Endothelial cell of umbilical vein (primary cell): ENCODE measurements at regions not wholly inside any gene's neighbourhood (a gene's known extent, or its start where the extent isn't known, plus 50 kb on each side); places are given as distances from the start of the nearest gene placed in this dataset.

Experiments
- BruUV-seq: library from RNA; stranded (reverse); fragments of 400-500 nt; replicated peaks from 2 replicates; lab custom pipeline; 2021; lab: Mats Ljungman, UMichigan
- CTCF ChIA-PET: fragments of 300-600, 350-600 bp; sonication (Branson Sonifier 250); formaldehyde crosslinking; loops from one replicate; lab custom pipeline; 2021; ENCODE audit warnings: antibody characterized with exemption, inconsistent platforms; lab: Charles Lee
- POLR2A ChIA-PET: fragments of 300-600, 350-600 bp; sonication (Branson Sonifier 250); formaldehyde crosslinking; loops from one replicate; lab custom pipeline; 2021; ENCODE audit warnings: antibody characterized with exemption, inconsistent platforms; lab: Charles Lee
- DNase-seq: peaks from one replicate; pipeline ENCODE4 v3.0.0-alpha.2; 2011; ENCODE audit warnings: low read depth, low spot score
- FAIRE-seq: peaks from 2 replicates; lab custom pipeline; 2011; peaks lifted over from hg19 to GRCh38; lab: Jason Lieb, UNC
- H2AFZ ChIP-seq: 2 replicates; pipeline ENCODE4 v1.6.0; 2012; ENCODE audit warnings: low read depth, low read length, control low read depth, inconsistent platforms
- H3K27ac ChIP-seq: 2 replicates; pipeline ENCODE4 v1.5.1; 2011; ENCODE audit warnings: low read depth, mild to moderate bottlenecking, control low read depth, low read length, moderate library complexity; ENCODE audit not compliant: insufficient read depth
- H3K27me3 ChIP-seq, 2 experiments: 2 replicates each; pipeline versions ENCODE4 v1.6.0 to v1.6.1; 2011; ENCODE audit warnings: low read length in 2 of 2, mixed read lengths in 1 of 2; ENCODE audit not compliant: control insufficient read depth in 2 of 2, insufficient read depth in 2 of 2
- H3K36me3 ChIP-seq, 2 experiments: 2 replicates in 1 of 2; 3 replicates in 1 of 2; pipeline ENCODE4 v1.5.1; 2011; ENCODE audit warnings: low read length in 2 of 2, mild to moderate bottlenecking in 1 of 2, moderate library complexity in 1 of 2; ENCODE audit not compliant: control insufficient read depth in 2 of 2, insufficient read depth in 2 of 2; ENCODE audit errors: extremely low read depth in 1 of 2
- H3K4me1 ChIP-seq: 3 replicates; pipeline ENCODE4 v1.5.1; 2011; ENCODE audit warnings: mild to moderate bottlenecking, low read length; ENCODE audit not compliant: control insufficient read depth, insufficient read depth; ENCODE audit errors: extremely low read depth
- H3K4me2 ChIP-seq: 2 replicates; pipeline ENCODE4 v1.6.1; 2011; ENCODE audit warnings: low read length, control low read depth, mixed read lengths; ENCODE audit not compliant: insufficient read depth
- H3K4me3 ChIP-seq, 3 experiments: fragments of 200-600 bp in 1 of 3; sonication (generic), shearing (Covaris generic) in 1 of 3; replicated peaks in 1 of 3; 2 replicates each; pipeline ENCODE4 v1.5.1; 2011 to 2016; ENCODE audit warnings: control low read depth in 3 of 3, low read length in 3 of 3, mild to moderate bottlenecking in 2 of 3, inconsistent platforms in 1 of 3, low read depth in 1 of 3, moderate library complexity in 1 of 3; ENCODE audit not compliant: insufficient read depth in 1 of 3
- H3K79me2 ChIP-seq: 2 replicates; pipeline ENCODE4 v1.6.0; 2012; ENCODE audit warnings: low read length, inconsistent platforms; ENCODE audit not compliant: control insufficient read depth, insufficient read depth
- H3K9ac ChIP-seq: replicated peaks from 2 replicates; pipeline ENCODE3; 2011; ENCODE audit warnings: low read length, control low read depth; ENCODE audit not compliant: insufficient read depth; ENCODE audit errors: extremely low read depth
- H3K9me1 ChIP-seq: replicated peaks from 3 replicates; pipeline ENCODE4 v1.6.0; 2011; ENCODE audit warnings: mild to moderate bottlenecking, low read length; ENCODE audit not compliant: control insufficient read depth, insufficient read depth; ENCODE audit errors: extremely low read depth
- H3K9me3 ChIP-seq: replicated peaks from 2 replicates; pipeline ENCODE4 v1.5.1; 2012; ENCODE audit warnings: low read length, inconsistent platforms; ENCODE audit not compliant: control insufficient read depth, insufficient read depth
- H4K20me1 ChIP-seq: replicated peaks from 2 replicates; pipeline ENCODE3; 2011; ENCODE audit warnings: mild to moderate bottlenecking, low read length; ENCODE audit not compliant: control insufficient read depth, insufficient read depth; ENCODE audit errors: extremely low read depth
- EZH2 ChIP-seq: IDR thresholded peaks from 2 replicates; pipeline ENCODE4 v1.6.1; 2012; ENCODE audit warnings: borderline replicate concordance, low read depth, mild to moderate bottlenecking, moderate library complexity, low read length, inconsistent platforms; ENCODE audit not compliant: severe bottlenecking
- FOS ChIP-seq: IDR thresholded peaks from 2 replicates; pipeline ENCODE4 v1.6.1; 2011; ENCODE audit warnings: mild to moderate bottlenecking, low read length, moderate library complexity, borderline replicate concordance; ENCODE audit not compliant: insufficient read depth
- GATA2 ChIP-seq: IDR thresholded peaks from 2 replicates; pipeline ENCODE4 v1.7.0; 2011; ENCODE audit warnings: low read depth, mild to moderate bottlenecking, moderate library complexity, mixed read lengths, low read length; ENCODE audit not compliant: insufficient read length, insufficient read depth
- JUN ChIP-seq: IDR thresholded peaks from 2 replicates; pipeline ENCODE4 v1.6.1; 2011; ENCODE audit warnings: borderline replicate concordance, low read depth; ENCODE audit not compliant: insufficient read length, insufficient read depth
- MYC ChIP-seq: IDR thresholded peaks from one replicate; pipeline ENCODE4 v1.6.1; 2011; ENCODE audit warnings: mild to moderate bottlenecking, low read depth, low read length
- POLR2A ChIP-seq: IDR thresholded peaks from 2 replicates; pipeline ENCODE4 v1.6.1; 2012; ENCODE audit warnings: low read depth, mild to moderate bottlenecking, control low read depth, low read length
- POLR2AphosphoS5 ChIP-seq: IDR thresholded peaks from 2 replicates; pipeline ENCODE4 v1.6.1; 2012; ENCODE audit warnings: low read depth, mild to moderate bottlenecking, control low read depth, low read length, moderate library complexity; ENCODE audit not compliant: insufficient read depth
- dilution Hi-C: fragments of 300-500 bp; cut with MboI; formaldehyde crosslinking; loops from one replicate; pipeline ENCODE4 v1.15.0; 2019; ENCODE audit warnings: low sequenced_read_pairs; ENCODE audit not compliant: extremely low pct_ligation_motif_present
- intact Hi-C: fragments of 100-400 bp; cut with micrococcal nuclease; formaldehyde crosslinking; loops from one replicate; pipeline ENCODE4 v1.10.0; 2022
- TF ChIP-seq, protein P1 (sequence below): IDR thresholded peaks from 2 replicates; pipeline ENCODE4 v1.6.1; 2011; ENCODE audit not compliant: insufficient read depth, insufficient read length
- TF ChIP-seq, protein P2 (sequence below), 2 donors: IDR thresholded peaks; 1 replicate in 1 of 2; 2 replicates in 1 of 2; pipeline ENCODE4 v1.5.1; 2011; ENCODE audit warnings: low read length in 2 of 2, mild to moderate bottlenecking in 2 of 2, moderate library complexity in 2 of 2, control low read depth in 1 of 2, inconsistent platforms in 1 of 2, low read depth in 1 of 2; ENCODE audit not compliant: insufficient read depth in 1 of 2; ENCODE audit errors: extremely low read depth in 1 of 2

DNA sequence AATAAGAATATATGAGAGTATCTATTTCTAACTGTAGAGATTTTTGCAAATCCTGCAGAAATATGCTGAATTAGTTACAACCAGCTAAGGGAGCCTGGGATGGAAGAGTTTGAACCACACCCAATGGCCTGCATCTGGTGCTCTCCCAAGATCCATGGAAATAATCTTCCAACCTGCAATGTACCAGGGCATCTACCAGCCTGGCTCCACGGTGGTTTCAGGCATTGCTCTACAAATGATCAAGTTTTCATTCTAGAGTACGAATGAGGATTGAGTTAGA is 61.4 kb upstream of the IL1R1 start:
- Histone ChIP-seq H3K79me2 (no peaks in the 10 kb centered on the region), H3K9ac (no peak overlapping the region), H3K4me3 (no peak overlapping the region), H3K27me3 (no peaks in the 10 kb centered on the region), H3K4me2 (no peak overlapping the region), H4K20me1 (no peaks in the 10 kb centered on the region), H2AFZ (no peak overlapping the region), H3K27ac (no peak overlapping the region), H3K9me1 (no peaks in the 10 kb centered on the region), H3K9me3 (no peaks in the 10 kb centered on the region), H3K36me3 (no peaks in the 10 kb centered on the region), H3K4me1 (peaks cover 20% of the 10 kb centered on the region)
- TF ChIP-seq, protein P1, sequence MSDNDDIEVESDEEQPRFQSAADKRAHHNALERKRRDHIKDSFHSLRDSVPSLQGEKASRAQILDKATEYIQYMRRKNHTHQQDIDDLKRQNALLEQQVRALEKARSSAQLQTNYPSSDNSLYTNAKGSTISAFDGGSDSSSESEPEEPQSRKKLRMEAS = no peak
- no peak for TF ChIP-seq FOS
- TF ChIP-seq MYC = no peak
- no peak for TF ChIP-seq EZH2
- no peak for TF ChIP-seq GATA2
- no peak for TF ChIP-seq POLR2A
- TF ChIP-seq JUN = no peak
- TF ChIP-seq, protein P2, sequence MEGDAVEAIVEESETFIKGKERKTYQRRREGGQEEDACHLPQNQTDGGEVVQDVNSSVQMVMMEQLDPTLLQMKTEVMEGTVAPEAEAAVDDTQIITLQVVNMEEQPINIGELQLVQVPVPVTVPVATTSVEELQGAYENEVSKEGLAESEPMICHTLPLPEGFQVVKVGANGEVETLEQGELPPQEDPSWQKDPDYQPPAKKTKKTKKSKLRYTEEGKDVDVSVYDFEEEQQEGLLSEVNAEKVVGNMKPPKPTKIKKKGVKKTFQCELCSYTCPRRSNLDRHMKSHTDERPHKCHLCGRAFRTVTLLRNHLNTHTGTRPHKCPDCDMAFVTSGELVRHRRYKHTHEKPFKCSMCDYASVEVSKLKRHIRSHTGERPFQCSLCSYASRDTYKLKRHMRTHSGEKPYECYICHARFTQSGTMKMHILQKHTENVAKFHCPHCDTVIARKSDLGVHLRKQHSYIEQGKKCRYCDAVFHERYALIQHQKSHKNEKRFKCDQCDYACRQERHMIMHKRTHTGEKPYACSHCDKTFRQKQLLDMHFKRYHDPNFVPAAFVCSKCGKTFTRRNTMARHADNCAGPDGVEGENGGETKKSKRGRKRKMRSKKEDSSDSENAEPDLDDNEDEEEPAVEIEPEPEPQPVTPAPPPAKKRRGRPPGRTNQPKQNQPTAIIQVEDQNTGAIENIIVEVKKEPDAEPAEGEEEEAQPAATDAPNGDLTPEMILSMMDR (IDR thresholded peaks at IDR 0.05; ENCODE audit: extremely low read depth in 1 of 2, insufficient read depth in 1 of 2, low read depth in 1 of 2, low read length in 2 of 2) = no peak
- TF ChIP-seq POLR2AphosphoS5 = no peak
- CTCF ChIA-PET = no interaction called here
- dilution Hi-C loops = no loop called here
- intact Hi-C loops = no loop called here
- DNase-seq (no peak), FAIRE-seq (no peak)
- POLR2A ChIA-PET = no interaction called here
- BruUV-seq = no TSS peak
